ENCODE measurements at regions not wholly inside any gene's neighbourhood (a gene's known extent, or its start where the extent isn't known, plus 50 kb on each side); places are given as distances from the start of the nearest gene placed in this dataset.

- peaks cover 7% of the 10 kb centered on the region for H3K4me1 ChIP-seq (ENCODE audit: insufficient read depth, poor library complexity, severe bottlenecking)
- no peak overlapping the region for H3K27ac ChIP-seq (ENCODE audit: poor library complexity, severe bottlenecking)
- DNase-seq (ENCODE audit: low spot score), result no peak
- TF ChIP-seq CTCF (IDR thresholded peaks at IDR 0.05; ENCODE audit: poor library complexity, severe bottlenecking), result no peak
- no peaks in the 10 kb centered on the region for H3K9me3 ChIP-seq (ENCODE audit: severe bottlenecking)
- no peak overlapping the region for H3K4me3 ChIP-seq (ENCODE audit: severe bottlenecking)
- no peaks in the 10 kb centered on the region for H3K36me3 ChIP-seq (ENCODE audit: low read depth)
- ATAC-seq (ENCODE audit: low read depth), result no peak
- no peaks in the 10 kb centered on the region for H3K27me3 ChIP-seq (ENCODE audit: insufficient read depth, poor library complexity, severe bottlenecking)
Measured at GRCh38 chr7:155963356-155963755, 151.1 kb upstream of the SHH start.

GRCh38 chr7:155962968-155963300 lies 150.7 kb upstream of the SHH start:
- peaks cover 7% of the 10 kb centered on the region for H3K4me1 ChIP-seq (ENCODE audit: insufficient read depth, poor library complexity, severe bottlenecking)
- H3K4me3 ChIP-seq (ENCODE audit: severe bottlenecking), result no peak overlapping the region
- TF ChIP-seq CTCF (IDR thresholded peaks at IDR 0.05; ENCODE audit: poor library complexity, severe bottlenecking), result no peak
- DNase-seq (ENCODE audit: low spot score) (no peak), ATAC-seq (ENCODE audit: low read depth) (no peak)
- H3K27ac ChIP-seq (ENCODE audit: poor library complexity, severe bottlenecking), result peak overlapping the region; percentile 46
- no peaks in the 10 kb centered on the region for H3K36me3 ChIP-seq (ENCODE audit: low read depth)
- H3K9me3 ChIP-seq (ENCODE audit: severe bottlenecking), result no peaks in the 10 kb centered on the region
- no peaks in the 10 kb centered on the region for H3K27me3 ChIP-seq (ENCODE audit: insufficient read depth, poor library complexity, severe bottlenecking)

GRCh38 chr7:155962191-155962967 lies 150.1 kb upstream of the SHH start:
- peak; percentile 69 for ATAC-seq (ENCODE audit: low read depth)
- peak overlapping the region; percentile 46 for H3K27ac ChIP-seq (ENCODE audit: poor library complexity, severe bottlenecking)

GRCh38 chr7:155961241-155962190 lies 149.3 kb upstream of the SHH start:
- Histone ChIP-seq H3K27ac (ENCODE audit: poor library complexity, severe bottlenecking) (peak overlapping the region; percentile 46), H3K27me3 (ENCODE audit: insufficient read depth, poor library complexity, severe bottlenecking) (no peaks in the 10 kb centered on the region), H3K4me1 (ENCODE audit: insufficient read depth, poor library complexity, severe bottlenecking) (peaks cover 7% of the 10 kb centered on the region), H3K4me3 (ENCODE audit: severe bottlenecking) (peak overlapping the region; percentile 2), H3K36me3 (ENCODE audit: low read depth) (no peaks in the 10 kb centered on the region), H3K9me3 (ENCODE audit: severe bottlenecking) (no peaks in the 10 kb centered on the region)
- no peak for TF ChIP-seq CTCF (IDR thresholded peaks at IDR 0.05; ENCODE audit: poor library complexity, severe bottlenecking)
- peak; percentile 68 for ATAC-seq (ENCODE audit: low read depth)
- no peak for DNase-seq (ENCODE audit: low spot score)

More at GRCh38 chr7:155962191-155962967, 150.1 kb upstream of the SHH start:
- H3K9me3 ChIP-seq (ENCODE audit: severe bottlenecking), result no peaks in the 10 kb centered on the region
- H3K4me3 ChIP-seq (ENCODE audit: severe bottlenecking), result no peak overlapping the region
- H3K27me3 ChIP-seq (ENCODE audit: insufficient read depth, poor library complexity, severe bottlenecking), result no peaks in the 10 kb centered on the region
- DNase-seq (ENCODE audit: low spot score), result no peak
- peaks cover 7% of the 10 kb centered on the region for H3K4me1 ChIP-seq (ENCODE audit: insufficient read depth, poor library complexity, severe bottlenecking)
- no peaks in the 10 kb centered on the region for H3K36me3 ChIP-seq (ENCODE audit: low read depth)
- TF ChIP-seq CTCF (IDR thresholded peaks at IDR 0.05; ENCODE audit: poor library complexity, severe bottlenecking), result no peak

All from RWPE2 (cell line).